Uterus (tissue), 3 donors: ENCODE measurements at regions not wholly inside any gene's neighbourhood (a gene's known extent, or its start where the extent isn't known, plus 50 kb on each side); places are given as distances from the start of the nearest gene placed in this dataset.

ENCODE experiments used
- DNase-seq, 2 donors: peaks; one replicate each; pipeline ENCODE4 v3.0.0-alpha.2; 2019 to 2020
- H3K27ac ChIP-seq, 2 donors: fragments of 200-600 bp; sonication (generic); 1 replicate in 1 of 2; 2 replicates in 1 of 2; pipeline ENCODE4 v1.5.1; 2016 to 2018
- H3K27me3 ChIP-seq, 2 donors: fragments of 200-600 bp; sonication (generic); one replicate each; pipeline ENCODE4 v1.5.1; 2018 to 2019; ENCODE audit warnings: control low read depth in 1 of 2
- H3K36me3 ChIP-seq, 2 donors: fragments of 200-600 bp; sonication (generic); one replicate each; pipeline ENCODE4 v1.5.1; 2019; ENCODE audit warnings: control low read depth in 1 of 2
- H3K4me1 ChIP-seq, 2 donors: fragments of 200-600 bp; sonication (generic); one replicate each; pipeline ENCODE4 v1.5.1; 2018 to 2019; ENCODE audit warnings: control low read depth in 1 of 2
- H3K4me3 ChIP-seq, 2 donors: fragments of 200-600 bp; sonication (generic); 1 replicate in 1 of 2; 2 replicates in 1 of 2; pipeline ENCODE4 v1.5.1; 2018 to 2019; ENCODE audit warnings: mild to moderate bottlenecking in 1 of 2
- H3K9me3 ChIP-seq, 2 donors: fragments of 200-600 bp; sonication (generic); one replicate each; pipeline ENCODE4 v1.5.1; 2019; ENCODE audit warnings: control low read depth in 1 of 2
- POLR2A ChIP-seq, 2 donors: fragments of 450-650 bp; IDR thresholded peaks; one replicate each; pipeline ENCODE4 v1.6.1; 2016; ENCODE audit warnings: antibody characterized with exemption in 2 of 2, mild to moderate bottlenecking in 1 of 2, moderate library complexity in 1 of 2
- intact Hi-C: fragments of 100-400 bp; cut with DNase I; formaldehyde crosslinking; loops from one replicate; pipeline ENCODE4 v1.15.1; 2023; ENCODE audit warnings: low total_unique reads
- TF ChIP-seq, protein P1 (sequence below), 4 experiments: fragments of 200-600 bp in 2 of 4; fragments of 450-650 bp in 2 of 4; sonication (generic) in 2 of 4; IDR thresholded peaks; one replicate each; pipeline ENCODE4 v1.5.1; 2016 to 2019; ENCODE audit warnings: antibody characterized with exemption in 4 of 4, mild to moderate bottlenecking in 2 of 4, moderate library complexity in 1 of 4
- donor health status: DM: yes; HTN: yes; CAD: no.

DNA sequence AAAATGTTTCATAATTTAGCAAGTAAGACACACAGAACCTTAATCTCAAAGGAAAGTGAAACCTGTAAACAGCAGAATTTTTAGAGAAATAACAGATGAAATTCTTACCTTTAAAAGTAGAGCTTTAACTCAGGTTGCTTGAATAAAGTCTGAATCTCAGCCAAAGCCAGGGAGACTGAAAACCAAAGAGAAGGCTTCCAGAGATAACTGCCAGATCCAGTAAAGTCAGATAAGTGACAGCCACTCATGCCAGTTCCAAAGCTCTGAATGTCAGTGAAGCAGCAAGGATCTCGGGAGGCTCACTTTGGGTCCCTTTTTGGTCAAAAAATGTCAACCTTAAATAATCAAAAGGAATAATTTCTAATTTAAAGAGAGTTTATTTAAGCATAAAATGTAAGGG, 199.9 kb upstream of the CHRM3 start:
- intact Hi-C loops: no loop called here
- H3K27me3 ChIP-seq: no peaks in the 10 kb centered on the region
- TF ChIP-seq, protein P1, sequence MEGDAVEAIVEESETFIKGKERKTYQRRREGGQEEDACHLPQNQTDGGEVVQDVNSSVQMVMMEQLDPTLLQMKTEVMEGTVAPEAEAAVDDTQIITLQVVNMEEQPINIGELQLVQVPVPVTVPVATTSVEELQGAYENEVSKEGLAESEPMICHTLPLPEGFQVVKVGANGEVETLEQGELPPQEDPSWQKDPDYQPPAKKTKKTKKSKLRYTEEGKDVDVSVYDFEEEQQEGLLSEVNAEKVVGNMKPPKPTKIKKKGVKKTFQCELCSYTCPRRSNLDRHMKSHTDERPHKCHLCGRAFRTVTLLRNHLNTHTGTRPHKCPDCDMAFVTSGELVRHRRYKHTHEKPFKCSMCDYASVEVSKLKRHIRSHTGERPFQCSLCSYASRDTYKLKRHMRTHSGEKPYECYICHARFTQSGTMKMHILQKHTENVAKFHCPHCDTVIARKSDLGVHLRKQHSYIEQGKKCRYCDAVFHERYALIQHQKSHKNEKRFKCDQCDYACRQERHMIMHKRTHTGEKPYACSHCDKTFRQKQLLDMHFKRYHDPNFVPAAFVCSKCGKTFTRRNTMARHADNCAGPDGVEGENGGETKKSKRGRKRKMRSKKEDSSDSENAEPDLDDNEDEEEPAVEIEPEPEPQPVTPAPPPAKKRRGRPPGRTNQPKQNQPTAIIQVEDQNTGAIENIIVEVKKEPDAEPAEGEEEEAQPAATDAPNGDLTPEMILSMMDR (IDR thresholded peaks at IDR 0.05): no peak
- no peak for TF ChIP-seq POLR2A (IDR thresholded peaks at IDR 0.05)

DNA sequence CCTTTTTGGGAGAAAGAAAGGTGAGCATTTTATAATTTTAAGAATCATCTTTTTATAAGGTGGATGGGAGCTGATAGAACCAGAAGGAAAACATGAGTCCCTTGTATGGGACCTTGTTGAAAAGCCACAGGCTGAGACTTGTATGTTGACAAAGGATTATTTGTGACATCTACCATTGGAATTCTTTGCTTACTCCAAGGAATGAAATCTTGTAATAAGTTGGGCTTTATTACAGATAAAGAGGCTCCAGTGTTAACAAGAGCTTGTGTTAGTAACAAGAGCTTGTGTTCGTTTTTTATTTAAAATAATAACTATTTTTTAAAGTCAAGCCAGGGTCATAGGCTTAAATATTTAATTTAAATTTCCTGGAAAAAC, 201.1 kb upstream of the CHRM3 start:
- Histone ChIP-seq H3K27ac (no peak overlapping the region), H3K4me1 (no peaks in the 10 kb centered on the region), H3K4me3 (no peak overlapping the region), H3K9me3 (no peaks in the 10 kb centered on the region), H3K27me3 (no peaks in the 10 kb centered on the region), H3K36me3 (no peaks in the 10 kb centered on the region)
- no peak for DNase-seq
- TF ChIP-seq, protein P1 (IDR thresholded peaks at IDR 0.05): no peak
- TF ChIP-seq POLR2A (IDR thresholded peaks at IDR 0.05): no peak
- intact Hi-C loops: no loop called here

More for the DNA sequence above, 199.9 kb upstream of the CHRM3 start:
- no peak for DNase-seq
- no peaks in the 10 kb centered on the region for H3K36me3 ChIP-seq
- H3K4me3 ChIP-seq: no peak overlapping the region
- no peak overlapping the region for H3K27ac ChIP-seq
- no peaks in the 10 kb centered on the region for H3K9me3 ChIP-seq
- H3K4me1 ChIP-seq: no peaks in the 10 kb centered on the region

DNA sequence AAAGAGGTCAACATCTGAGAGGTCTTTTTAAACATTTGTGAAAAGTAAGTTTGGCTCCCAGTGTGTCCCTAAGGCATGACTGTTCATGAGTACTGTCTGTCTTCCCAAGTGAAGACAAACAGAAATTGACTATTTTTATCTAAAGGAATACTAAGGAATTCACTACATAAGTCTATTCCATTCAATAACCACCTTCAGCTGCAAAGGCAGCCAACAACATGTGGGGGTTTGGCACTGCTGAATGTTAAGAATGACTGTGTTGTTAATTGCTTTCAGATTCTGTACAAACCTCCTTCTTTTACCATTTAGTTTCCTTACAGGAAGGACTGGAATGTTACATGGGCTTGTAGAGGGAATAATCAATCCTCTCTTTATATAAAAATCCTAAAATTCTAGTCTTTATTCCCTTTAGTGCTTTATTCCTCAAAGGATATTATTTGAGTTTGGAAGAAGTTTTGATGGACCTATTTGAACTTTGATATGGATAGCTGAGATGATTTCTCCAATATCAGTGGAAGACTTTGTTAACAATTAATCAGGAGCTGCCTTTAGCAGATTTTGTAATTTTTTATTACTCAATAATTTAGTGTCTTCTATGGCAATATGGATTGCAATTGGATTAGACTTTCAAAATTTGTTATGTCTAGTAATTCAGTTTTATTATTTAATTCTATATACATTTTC, 201.7 kb upstream of the CHRM3 start:
- intact Hi-C loops: no loop called here
- H3K27me3 ChIP-seq: no peaks in the 10 kb centered on the region
- H3K4me3 ChIP-seq: no peak overlapping the region
- no peaks in the 10 kb centered on the region for H3K36me3 ChIP-seq
- H3K9me3 ChIP-seq: no peaks in the 10 kb centered on the region
- no peaks in the 10 kb centered on the region for H3K4me1 ChIP-seq
- DNase-seq: no peak
- no peak overlapping the region for H3K27ac ChIP-seq
- TF ChIP-seq, protein P1 (IDR thresholded peaks at IDR 0.05): no peak
- no peak for TF ChIP-seq POLR2A (IDR thresholded peaks at IDR 0.05)

DNA sequence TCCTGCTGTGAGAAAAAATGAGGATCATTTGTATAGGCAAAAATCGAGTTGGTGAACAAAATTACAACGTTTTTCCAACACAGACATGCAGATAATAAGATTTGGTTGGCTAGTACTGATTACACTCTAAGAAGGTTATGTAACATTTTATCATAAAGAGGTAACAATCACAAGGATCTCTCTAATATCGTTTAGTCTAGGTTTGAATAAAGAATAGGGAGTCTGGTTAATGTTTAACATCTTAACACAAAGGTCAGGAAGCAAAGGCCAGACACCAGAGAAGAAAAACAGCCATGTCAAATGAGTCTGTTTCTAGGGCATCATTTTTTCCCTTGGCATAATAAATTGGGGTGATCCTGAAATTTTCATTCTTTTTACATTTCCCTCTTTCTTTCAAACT, 207.4 kb upstream of the CHRM3 start:
- TF ChIP-seq, protein P1 (IDR thresholded peaks at IDR 0.05): no peak
- TF ChIP-seq POLR2A (IDR thresholded peaks at IDR 0.05): no peak
- Histone ChIP-seq H3K27me3 (no peaks in the 10 kb centered on the region), H3K36me3 (no peaks in the 10 kb centered on the region), H3K9me3 (no peaks in the 10 kb centered on the region), H3K4me3 (no peak overlapping the region), H3K4me1 (no peaks in the 10 kb centered on the region), H3K27ac (no peak overlapping the region)
- intact Hi-C loops: no loop called here
- DNase-seq: no peak

DNA sequence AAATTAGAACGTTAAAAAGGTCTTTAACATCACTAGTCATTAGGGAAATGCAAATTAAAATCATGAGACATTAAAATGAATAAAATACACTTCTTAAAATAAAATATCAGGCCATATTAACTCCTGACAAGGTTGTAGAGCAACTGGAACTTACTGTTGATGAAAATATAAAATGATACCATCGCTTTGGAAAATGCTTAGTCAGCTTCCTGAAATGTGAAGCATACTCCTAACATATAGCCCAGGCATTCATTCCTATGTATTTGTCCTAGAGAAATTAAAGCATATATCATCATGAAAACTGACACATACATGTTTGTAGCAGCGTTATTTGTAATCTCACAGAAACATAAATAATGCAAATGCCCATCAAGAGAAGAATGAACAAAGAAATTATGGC, 211.5 kb upstream of the CHRM3 start:
- Histone ChIP-seq H3K9me3 (no peaks in the 10 kb centered on the region), H3K27me3 (no peaks in the 10 kb centered on the region)
- TF ChIP-seq POLR2A (IDR thresholded peaks at IDR 0.05): no peak
- TF ChIP-seq, protein P1 (IDR thresholded peaks at IDR 0.05): no peak

More for the DNA sequence above, 211.5 kb upstream of the CHRM3 start:
- Histone ChIP-seq H3K4me1 (no peaks in the 10 kb centered on the region), H3K27ac (no peak overlapping the region), H3K4me3 (no peak overlapping the region), H3K36me3 (no peaks in the 10 kb centered on the region)
- intact Hi-C loops: no loop called here
- DNase-seq: no peak
